ENCODE measurements at regions not wholly inside any gene's neighbourhood (a gene's known extent, or its start where the extent isn't known, plus 50 kb on each side); places are given as distances from the start of the nearest gene placed in this dataset.
"Not testable (repeated sequence)": the region's sequence is repeated elsewhere in the genome, so short reads cannot be mapped to it uniquely, and the experiment has no call there.

DNA sequence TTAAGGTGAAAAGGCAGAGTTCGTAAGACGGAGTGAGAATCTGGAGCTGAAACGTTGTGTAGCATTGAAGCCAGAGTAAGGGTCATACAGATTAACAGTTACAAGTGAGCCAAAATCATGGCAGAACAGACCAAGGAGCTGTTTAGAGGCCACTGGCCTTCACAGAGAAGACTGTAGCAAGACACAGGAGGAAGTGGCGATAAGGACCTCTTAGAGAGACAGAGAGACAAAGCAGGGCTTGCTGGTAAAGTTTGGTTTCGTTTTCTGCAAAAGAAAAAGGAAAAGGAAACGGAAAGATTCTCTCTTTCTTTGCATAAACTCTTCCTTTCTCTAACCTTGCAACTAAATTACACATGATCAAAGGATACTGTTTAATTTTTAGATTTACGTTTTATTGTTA lies 83.0 kb downstream of the AASDHPPT start:
- Histone ChIP-seq H3K4me3 (replicated peaks; ENCODE audit: low read depth, low read length) (no peak overlapping the region), H3K27me3 (replicated peaks; ENCODE audit: control insufficient read depth, insufficient read depth, low read length) (no peaks in the 10 kb centered on the region), H3K36me3 (ENCODE audit: control insufficient read depth, insufficient read depth, low read length) (no peaks in the 10 kb centered on the region)
- TF ChIP-seq, protein P1, sequence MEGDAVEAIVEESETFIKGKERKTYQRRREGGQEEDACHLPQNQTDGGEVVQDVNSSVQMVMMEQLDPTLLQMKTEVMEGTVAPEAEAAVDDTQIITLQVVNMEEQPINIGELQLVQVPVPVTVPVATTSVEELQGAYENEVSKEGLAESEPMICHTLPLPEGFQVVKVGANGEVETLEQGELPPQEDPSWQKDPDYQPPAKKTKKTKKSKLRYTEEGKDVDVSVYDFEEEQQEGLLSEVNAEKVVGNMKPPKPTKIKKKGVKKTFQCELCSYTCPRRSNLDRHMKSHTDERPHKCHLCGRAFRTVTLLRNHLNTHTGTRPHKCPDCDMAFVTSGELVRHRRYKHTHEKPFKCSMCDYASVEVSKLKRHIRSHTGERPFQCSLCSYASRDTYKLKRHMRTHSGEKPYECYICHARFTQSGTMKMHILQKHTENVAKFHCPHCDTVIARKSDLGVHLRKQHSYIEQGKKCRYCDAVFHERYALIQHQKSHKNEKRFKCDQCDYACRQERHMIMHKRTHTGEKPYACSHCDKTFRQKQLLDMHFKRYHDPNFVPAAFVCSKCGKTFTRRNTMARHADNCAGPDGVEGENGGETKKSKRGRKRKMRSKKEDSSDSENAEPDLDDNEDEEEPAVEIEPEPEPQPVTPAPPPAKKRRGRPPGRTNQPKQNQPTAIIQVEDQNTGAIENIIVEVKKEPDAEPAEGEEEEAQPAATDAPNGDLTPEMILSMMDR (IDR thresholded peaks at IDR 0.05; ENCODE audit: insufficient read depth, low read length, poor library complexity, severe bottlenecking) = no peak
- no peak for DNase-seq (ENCODE audit: extremely low read depth, insufficient read length)

DNA sequence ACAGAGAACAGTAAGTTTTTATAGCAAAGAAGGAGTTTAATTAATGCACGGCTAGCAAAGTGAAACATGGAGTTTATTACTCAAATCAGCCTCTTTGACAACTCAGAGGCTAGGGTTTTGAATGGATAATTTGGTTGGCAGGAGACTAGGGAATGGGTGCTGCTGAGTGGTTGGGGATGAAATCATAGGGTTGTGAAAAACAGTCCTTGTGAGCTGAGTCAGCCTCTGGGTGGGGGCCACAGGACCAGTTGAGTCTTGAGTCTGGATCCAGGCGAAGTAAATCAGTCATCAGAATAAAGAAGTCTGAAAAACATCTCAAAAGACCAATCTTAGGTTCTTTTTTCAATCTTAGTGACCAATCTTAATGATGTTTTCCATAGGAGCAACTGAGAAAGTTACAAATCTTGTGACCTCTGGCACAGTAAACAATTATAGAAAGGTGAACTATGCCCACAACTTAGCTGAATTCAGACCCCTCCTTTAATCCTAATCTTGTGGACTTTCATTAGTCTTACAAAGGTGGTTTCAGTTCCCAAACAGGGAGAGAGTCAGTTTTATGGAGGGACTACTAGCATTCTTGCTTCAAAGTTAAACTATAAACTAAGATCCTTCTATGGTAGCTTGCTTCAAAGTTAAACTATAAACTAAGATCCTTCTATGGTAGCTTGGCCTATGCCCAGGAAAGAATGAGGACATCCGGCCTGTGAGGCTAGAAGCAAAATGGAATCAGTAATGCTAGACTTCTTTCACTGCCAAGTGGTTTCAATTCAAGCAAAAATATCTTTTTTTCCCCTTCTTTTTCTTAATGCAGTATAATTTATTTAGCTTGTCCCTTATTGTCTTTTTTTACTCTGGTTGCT lies 84.5 kb downstream of the AASDHPPT start:
- Histone ChIP-seq H3K36me3 (ENCODE audit: control insufficient read depth, insufficient read depth, low read length) (no peaks in the 10 kb centered on the region), H3K4me3 (replicated peaks; ENCODE audit: low read depth, low read length) (no peak overlapping the region), H3K27me3 (replicated peaks; ENCODE audit: control insufficient read depth, insufficient read depth, low read length) (no peaks in the 10 kb centered on the region)
- no peak for DNase-seq (ENCODE audit: extremely low read depth, insufficient read length)
- TF ChIP-seq, protein P1 (IDR thresholded peaks at IDR 0.05; ENCODE audit: insufficient read depth, low read length, poor library complexity, severe bottlenecking) = no peak

DNA sequence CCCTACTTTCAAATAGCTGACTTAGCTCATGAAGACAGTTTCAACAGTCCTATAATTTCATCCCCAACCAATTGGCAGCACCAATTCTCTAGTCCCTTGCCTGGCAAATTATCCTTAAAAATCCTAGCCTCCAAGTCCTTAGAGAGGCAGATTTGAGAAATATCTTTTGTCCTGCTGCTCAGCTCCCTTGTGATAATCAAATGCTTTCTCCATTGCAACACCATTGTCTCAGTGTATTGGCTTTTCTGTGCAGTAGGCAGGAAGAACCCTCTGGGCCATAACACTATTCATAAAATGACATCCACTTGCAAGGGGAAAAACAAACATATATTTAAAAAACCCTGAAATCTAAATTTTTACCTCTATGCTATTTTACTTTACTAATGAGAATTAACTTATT lies 89.6 kb downstream of the AASDHPPT start:
- no peaks in the 10 kb centered on the region for H3K36me3 ChIP-seq (ENCODE audit: control insufficient read depth, insufficient read depth, low read length)
- TF ChIP-seq, protein P1 (IDR thresholded peaks at IDR 0.05; ENCODE audit: insufficient read depth, low read length, poor library complexity, severe bottlenecking) = no peak
- no peak for DNase-seq (ENCODE audit: extremely low read depth, insufficient read length)
- H3K4me3 ChIP-seq (replicated peaks; ENCODE audit: low read depth, low read length) = no peak overlapping the region
- H3K27me3 ChIP-seq (replicated peaks; ENCODE audit: control insufficient read depth, insufficient read depth, low read length) = no peaks in the 10 kb centered on the region

DNA sequence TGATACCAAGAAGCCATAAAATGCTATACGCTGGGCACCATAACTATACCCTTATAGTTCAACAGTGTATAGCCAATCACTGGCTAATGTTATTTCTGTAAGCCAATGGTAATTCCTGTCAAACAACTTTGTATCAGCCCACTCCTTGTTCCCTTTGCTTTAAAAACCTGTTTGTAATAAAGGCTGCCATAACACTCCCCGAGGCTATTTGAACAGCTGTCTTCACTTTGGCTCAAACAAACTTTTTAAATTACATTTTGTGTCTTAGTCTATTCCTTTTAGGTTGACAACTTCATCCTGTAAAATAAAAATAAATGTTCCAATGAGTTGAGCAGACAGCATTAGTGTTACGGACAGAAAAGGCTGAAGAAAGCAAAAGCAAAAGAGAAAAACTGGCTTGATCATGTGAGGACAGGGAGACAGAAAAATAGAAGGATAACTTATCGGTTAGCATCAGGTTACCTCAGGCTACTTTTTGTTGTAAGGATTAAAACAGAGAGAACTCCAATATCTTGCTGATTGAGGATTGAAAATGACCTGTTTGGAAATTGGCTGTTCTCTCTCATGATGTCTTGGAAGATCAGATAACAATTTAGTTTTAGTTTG lies 95.0 kb downstream of the AASDHPPT start:
- DNase-seq (ENCODE audit: extremely low read depth, insufficient read length) = no peak
- Histone ChIP-seq H3K4me3 (replicated peaks; ENCODE audit: low read depth, low read length) (no peak overlapping the region), H3K27me3 (replicated peaks; ENCODE audit: control insufficient read depth, insufficient read depth, low read length) (no peaks in the 10 kb centered on the region), H3K36me3 (ENCODE audit: control insufficient read depth, insufficient read depth, low read length) (no peaks in the 10 kb centered on the region)
- TF ChIP-seq, protein P1 (IDR thresholded peaks at IDR 0.05; ENCODE audit: insufficient read depth, low read length, poor library complexity, severe bottlenecking) = no peak

DNA sequence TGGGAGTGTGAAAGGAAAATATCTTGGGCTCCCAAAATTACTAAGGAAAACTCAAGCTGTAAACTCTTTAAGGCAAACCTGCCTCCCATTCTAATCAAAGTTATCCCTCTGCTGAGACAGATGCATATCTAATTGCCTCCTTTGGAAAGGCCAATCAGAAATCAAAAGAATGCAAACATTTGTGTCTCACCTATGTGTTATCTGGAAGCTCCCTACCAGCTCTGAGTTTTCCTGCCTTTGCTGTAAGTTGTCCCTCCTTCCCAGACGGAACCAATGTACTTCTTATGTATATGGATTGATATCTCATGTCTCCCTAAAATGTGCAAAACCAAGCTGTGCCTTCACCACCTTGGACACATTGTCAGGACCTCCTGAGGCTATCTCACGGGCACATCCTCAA lies 95.8 kb downstream of the AASDHPPT start:
- DNase-seq (ENCODE audit: extremely low read depth, insufficient read length) = no peak
- Histone ChIP-seq H3K4me3 (replicated peaks; ENCODE audit: low read depth, low read length) (no peak overlapping the region), H3K27me3 (replicated peaks; ENCODE audit: control insufficient read depth, insufficient read depth, low read length) (no peaks in the 10 kb centered on the region), H3K36me3 (ENCODE audit: control insufficient read depth, insufficient read depth, low read length) (no peaks in the 10 kb centered on the region)
- TF ChIP-seq, protein P1 (IDR thresholded peaks at IDR 0.05; ENCODE audit: insufficient read depth, low read length, poor library complexity, severe bottlenecking) = no peak

DNA sequence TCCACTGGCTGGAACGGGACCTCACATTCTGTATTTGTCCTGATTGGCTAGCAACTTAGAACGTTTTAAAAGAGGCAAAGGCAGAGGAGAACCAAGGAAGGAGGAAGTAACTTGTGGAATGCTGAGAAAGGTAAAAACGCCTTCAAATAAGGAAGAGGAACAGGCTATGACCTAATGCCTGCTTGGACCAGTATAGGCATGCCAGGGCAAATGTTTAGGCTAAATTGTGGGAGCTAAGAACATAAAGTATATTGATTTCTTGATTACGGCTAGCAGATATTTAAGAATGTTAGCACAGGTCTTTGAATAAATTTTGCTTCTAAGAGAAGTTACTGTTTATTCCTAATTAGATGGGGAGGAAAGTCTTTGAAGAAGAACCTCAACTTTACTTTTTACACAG lies 96.5 kb downstream of the AASDHPPT start:
- H3K4me3 ChIP-seq (replicated peaks; ENCODE audit: low read depth, low read length); H3K36me3 ChIP-seq (ENCODE audit: control insufficient read depth, insufficient read depth, low read length); DNase-seq (ENCODE audit: extremely low read depth, insufficient read length); H3K27me3 ChIP-seq (replicated peaks; ENCODE audit: control insufficient read depth, insufficient read depth, low read length): not testable (repeated sequence)

Data from GM06990 (cell line).